ENCODE measurements at regions not wholly inside any gene's neighbourhood (a gene's known extent, or its start where the extent isn't known, plus 50 kb on each side); places are given as distances from the start of the nearest gene placed in this dataset.

GRCh38 chr4:117968606-117969005 is 65.7 kb upstream of the NDST3 start:
- no peak for FAIRE-seq

GRCh38 chr4:117971403-117971802 is 62.9 kb upstream of the NDST3 start:
- FAIRE-seq = no peak

GRCh38 chr4:117983541-117984365 is 50.5 kb upstream of the NDST3 start:
- no peak for FAIRE-seq

GRCh38 chr4:117984366-117984680 is 50.0 kb upstream of the NDST3 start:
- FAIRE-seq = no peak

Measured in A204.1 (cell line).